BLaER1 (cell line): ENCODE measurements at regions not wholly inside any gene's neighbourhood (a gene's known extent, or its start where the extent isn't known, plus 50 kb on each side); places are given as distances from the start of the nearest gene placed in this dataset.

Experiments
- H3K27ac ChIP-seq: shearing (Covaris generic); formaldehyde crosslinking; 2 replicates; pipeline ENCODE4 v1.8.1; 2022
- H3K27me3 ChIP-seq: shearing (Covaris generic); formaldehyde crosslinking; 2 replicates; pipeline ENCODE4 v1.8.1; 2022
- H3K36me3 ChIP-seq: shearing (Covaris generic); formaldehyde crosslinking; 2 replicates; pipeline ENCODE4 v1.8.1; 2022
- H3K4me1 ChIP-seq: shearing (Covaris generic); formaldehyde crosslinking; 2 replicates; pipeline ENCODE4 v1.8.1; 2022
- H3K4me2 ChIP-seq: shearing (Covaris generic); formaldehyde crosslinking; 2 replicates; pipeline ENCODE4 v1.8.1; 2022
- H3K4me3 ChIP-seq: shearing (Covaris generic); formaldehyde crosslinking; 2 replicates; pipeline ENCODE4 v1.8.1; 2022
- H3K9ac ChIP-seq: shearing (Covaris generic); formaldehyde crosslinking; 2 replicates; pipeline ENCODE4 v1.8.1; 2022
- H3K9me3 ChIP-seq: shearing (Covaris generic); formaldehyde crosslinking; 2 replicates; pipeline ENCODE4 v1.8.1; 2022
- H4K20me1 ChIP-seq: shearing (Covaris generic); formaldehyde crosslinking; 2 replicates; pipeline ENCODE4 v1.8.1; 2022
- Cebpa-rat ChIP-seq: shearing (Covaris generic); IDR thresholded peaks from 2 replicates; pipeline ENCODE4 v1.8.1; 2022

DNA sequence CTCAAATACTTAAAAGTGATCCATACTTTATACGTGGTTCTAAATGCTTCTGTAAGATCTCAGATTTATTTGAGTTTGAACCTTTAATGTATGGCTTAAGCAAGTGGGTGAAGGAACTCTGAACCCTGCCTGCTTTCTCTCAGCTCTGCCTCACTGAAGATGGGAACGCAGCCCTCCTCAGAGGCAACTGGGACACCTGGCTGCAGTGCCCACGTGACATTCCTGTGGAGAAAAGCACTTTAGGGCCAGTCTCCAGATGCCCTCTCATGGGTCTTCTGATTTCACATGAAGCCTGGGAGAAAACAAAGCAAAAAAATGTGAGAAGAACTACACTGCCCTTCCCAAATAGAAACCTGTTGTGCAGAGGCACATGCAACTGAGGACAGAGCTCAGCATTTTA is 242.6 kb upstream of the ANKRD30A start:
- Histone ChIP-seq H3K27ac (no peak overlapping the region), H4K20me1 (no peaks in the 10 kb centered on the region), H3K27me3 (no peaks in the 10 kb centered on the region), H3K4me1 (peaks cover 5% of the 10 kb centered on the region; the same call in 1 of the 2 replicates), H3K9me3 (no peaks in the 10 kb centered on the region), H3K4me3 (no peak overlapping the region), H3K9ac (no peak overlapping the region), H3K4me2 (no peak overlapping the region), H3K36me3 (no peaks in the 10 kb centered on the region)
- TF ChIP-seq Cebpa-rat, result no peak

DNA sequence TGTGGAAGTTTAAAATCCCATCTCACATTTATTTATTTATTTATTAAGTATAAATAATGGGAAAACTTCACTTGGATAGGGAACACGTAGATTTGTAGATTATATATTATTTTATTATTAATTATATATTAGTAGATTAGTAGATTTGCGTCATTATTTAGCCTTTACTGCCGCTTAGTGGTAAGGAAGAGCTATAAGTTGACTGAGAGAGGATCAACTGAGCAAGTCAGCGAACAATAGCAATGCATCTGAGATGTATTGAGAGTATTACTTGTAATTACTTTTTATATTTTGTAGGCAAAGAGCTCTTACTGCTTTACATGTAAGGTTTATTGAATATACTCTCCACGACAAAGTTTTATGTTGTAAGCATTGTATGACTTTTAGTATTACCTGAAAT is 244.5 kb upstream of the ANKRD30A start:
- no peaks in the 10 kb centered on the region for H3K27me3 ChIP-seq
- no peaks in the 10 kb centered on the region for H3K36me3 ChIP-seq
- H3K4me1 ChIP-seq, result peaks cover 4% of the 10 kb centered on the region; the same call in 1 of the 2 replicates
- H3K9me3 ChIP-seq, result no peaks in the 10 kb centered on the region
- H3K4me3 ChIP-seq, result no peak overlapping the region
- H3K4me2 ChIP-seq, result no peak overlapping the region
- H3K27ac ChIP-seq, result no peak overlapping the region
- no peak for TF ChIP-seq Cebpa-rat
- H4K20me1 ChIP-seq, result no peaks in the 10 kb centered on the region
- H3K9ac ChIP-seq, result no peak overlapping the region

DNA sequence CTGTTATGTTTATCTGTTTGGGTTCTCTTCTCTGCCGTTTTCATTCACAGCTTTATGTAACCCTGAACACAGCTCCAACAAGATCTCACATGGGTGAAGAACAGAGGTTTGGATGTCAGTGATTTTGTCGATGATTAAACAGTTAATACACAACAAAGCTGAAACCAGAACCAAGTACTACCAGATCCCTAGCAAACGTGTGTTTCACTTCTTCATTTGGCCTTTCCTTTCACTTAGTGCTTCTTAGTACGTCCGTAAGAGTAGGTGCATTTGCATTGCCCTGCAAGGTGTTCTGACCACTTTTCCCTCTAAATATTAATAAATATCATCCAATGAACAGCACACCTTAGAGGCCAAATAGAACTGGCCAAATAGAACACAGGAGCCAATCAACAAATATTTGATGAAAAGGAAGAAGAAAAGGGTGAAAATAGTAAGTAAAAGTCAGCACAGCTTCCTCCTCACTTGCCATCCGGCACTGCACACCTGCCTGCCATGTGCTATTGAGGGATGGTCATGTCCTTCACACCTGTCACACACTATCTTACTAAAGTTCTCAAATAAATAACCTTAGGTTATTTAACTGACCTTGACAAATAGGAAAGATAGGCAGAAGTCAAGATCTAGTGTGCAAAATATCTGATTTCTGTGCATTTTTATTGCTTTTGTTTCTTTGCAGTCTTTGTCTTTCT is 252.6 kb upstream of the ANKRD30A start:
- TF ChIP-seq Cebpa-rat, result no peak
- Histone ChIP-seq H3K4me1 (no peaks in the 10 kb centered on the region), H3K4me3 (no peak overlapping the region), H3K36me3 (no peaks in the 10 kb centered on the region), H3K27me3 (no peaks in the 10 kb centered on the region), H3K4me2 (no peak overlapping the region), H3K9ac (no peak overlapping the region), H3K9me3 (no peaks in the 10 kb centered on the region), H4K20me1 (no peaks in the 10 kb centered on the region), H3K27ac (no peak overlapping the region)

DNA sequence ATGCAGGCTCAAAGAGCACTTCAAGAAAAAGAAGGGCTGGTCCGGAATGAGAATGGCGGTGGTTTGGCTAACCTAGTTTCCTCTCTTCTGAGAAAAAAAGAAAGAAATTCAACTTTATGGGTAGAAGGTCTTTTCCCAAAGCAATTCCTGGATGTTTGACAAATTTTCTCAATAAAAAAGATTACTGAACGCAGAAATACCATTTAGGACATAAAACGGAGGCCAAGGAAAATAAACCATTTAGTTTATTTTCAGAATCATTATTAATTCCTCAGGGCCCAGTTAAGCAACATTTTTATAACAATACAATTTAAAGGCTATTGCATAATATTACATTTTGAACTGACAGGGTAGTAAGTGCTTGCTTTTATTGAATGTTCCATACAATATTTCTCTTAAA is 284.6 kb upstream of the ANKRD30A start:
- no peaks in the 10 kb centered on the region for H3K9me3 ChIP-seq

DNA sequence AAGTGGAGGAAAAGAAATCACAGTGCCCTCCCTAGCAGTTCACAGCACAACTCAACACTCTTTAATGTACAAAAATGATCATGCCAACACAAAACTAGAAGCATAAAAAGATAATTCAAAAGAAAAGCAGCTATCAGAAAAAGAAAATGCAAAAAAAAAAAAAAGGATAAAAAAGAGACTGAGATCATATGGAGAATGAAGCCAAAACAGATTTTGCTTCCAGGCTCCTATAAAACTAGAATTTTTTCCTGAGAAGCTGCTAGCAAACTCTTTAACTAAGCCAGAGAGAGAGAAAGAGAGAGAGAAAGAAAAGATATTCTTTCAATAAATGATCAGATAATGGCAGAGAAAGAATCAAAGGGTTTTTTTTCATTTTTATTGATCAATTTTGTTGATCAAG is 288.0 kb upstream of the ANKRD30A start:
- Histone ChIP-seq H3K4me2 (no peak overlapping the region), H3K36me3 (no peaks in the 10 kb centered on the region), H3K27me3 (no peaks in the 10 kb centered on the region), H3K4me1 (no peaks in the 10 kb centered on the region), H3K4me3 (no peak overlapping the region), H3K9ac (no peak overlapping the region), H3K9me3 (no peaks in the 10 kb centered on the region), H3K27ac (no peak overlapping the region), H4K20me1 (no peaks in the 10 kb centered on the region)
- no peak for TF ChIP-seq Cebpa-rat

More for the DNA sequence above, 284.6 kb upstream of the ANKRD30A start:
- H3K4me1 ChIP-seq, result no peaks in the 10 kb centered on the region
- H3K9ac ChIP-seq, result no peak overlapping the region
- no peak overlapping the region for H3K27ac ChIP-seq
- TF ChIP-seq Cebpa-rat, result no peak
- no peaks in the 10 kb centered on the region for H3K36me3 ChIP-seq
- no peaks in the 10 kb centered on the region for H4K20me1 ChIP-seq
- H3K4me3 ChIP-seq, result no peak overlapping the region
- no peaks in the 10 kb centered on the region for H3K27me3 ChIP-seq
- H3K4me2 ChIP-seq, result no peak overlapping the region

DNA sequence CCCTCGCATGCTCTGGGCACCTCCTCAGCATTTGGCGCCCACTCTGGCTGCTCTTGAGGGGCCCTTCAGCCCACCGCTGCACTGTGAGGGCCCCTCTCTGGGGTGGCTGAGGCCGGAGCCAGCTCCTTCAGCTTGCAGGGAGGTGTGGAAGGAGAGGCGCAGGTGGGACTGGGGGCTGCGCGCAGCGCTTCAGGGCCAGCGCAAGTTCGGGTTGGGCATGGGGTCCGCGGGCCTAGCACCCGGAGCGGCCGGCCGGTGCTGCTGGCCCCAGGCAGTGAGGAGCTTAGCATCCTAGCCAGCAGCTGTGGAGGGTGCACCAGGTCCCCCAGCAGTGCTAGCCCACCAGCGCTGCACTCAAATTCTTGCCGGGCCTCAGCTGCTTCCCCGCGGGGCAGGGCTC is 305.6 kb upstream of the ANKRD30A start:
- Histone ChIP-seq H3K27ac (no peak overlapping the region), H3K36me3 (no peaks in the 10 kb centered on the region), H3K27me3 (no peaks in the 10 kb centered on the region), H3K9me3 (peaks cover 13% of the 10 kb centered on the region), H3K4me3 (no peak overlapping the region), H3K9ac (no peak overlapping the region), H3K4me2 (no peak overlapping the region), H3K4me1 (no peaks in the 10 kb centered on the region), H4K20me1 (no peaks in the 10 kb centered on the region)
- TF ChIP-seq Cebpa-rat, result no peak

DNA sequence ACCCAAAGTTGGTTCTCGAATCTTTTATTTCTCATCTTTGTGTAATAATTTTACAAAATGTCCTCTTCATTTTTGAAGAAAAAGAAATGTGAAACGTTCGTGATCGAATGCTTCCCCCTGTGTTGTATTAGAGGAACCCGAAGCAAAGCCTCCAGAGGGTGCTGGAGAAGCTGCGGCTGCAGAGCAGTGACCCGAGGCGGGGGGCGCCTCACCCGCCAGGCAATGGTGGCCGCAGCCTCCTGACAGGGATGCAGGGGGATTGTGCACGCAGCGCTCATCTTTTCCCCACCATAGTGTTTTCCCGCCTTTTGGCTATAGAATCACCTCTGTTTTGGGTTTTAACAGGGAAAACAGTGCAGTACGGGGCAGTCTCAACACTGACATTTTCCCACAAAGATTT is 307.5 kb upstream of the ANKRD30A start:
- H3K27me3 ChIP-seq, result no peaks in the 10 kb centered on the region
- H3K36me3 ChIP-seq, result no peaks in the 10 kb centered on the region
- H3K4me1 ChIP-seq, result no peaks in the 10 kb centered on the region
- no peak overlapping the region for H3K4me3 ChIP-seq
- H3K4me2 ChIP-seq, result no peak overlapping the region
- H3K27ac ChIP-seq, result no peak overlapping the region
- H3K9me3 ChIP-seq, result peaks cover 13% of the 10 kb centered on the region
- H3K9ac ChIP-seq, result no peak overlapping the region
- no peak for TF ChIP-seq Cebpa-rat
- no peaks in the 10 kb centered on the region for H4K20me1 ChIP-seq

DNA sequence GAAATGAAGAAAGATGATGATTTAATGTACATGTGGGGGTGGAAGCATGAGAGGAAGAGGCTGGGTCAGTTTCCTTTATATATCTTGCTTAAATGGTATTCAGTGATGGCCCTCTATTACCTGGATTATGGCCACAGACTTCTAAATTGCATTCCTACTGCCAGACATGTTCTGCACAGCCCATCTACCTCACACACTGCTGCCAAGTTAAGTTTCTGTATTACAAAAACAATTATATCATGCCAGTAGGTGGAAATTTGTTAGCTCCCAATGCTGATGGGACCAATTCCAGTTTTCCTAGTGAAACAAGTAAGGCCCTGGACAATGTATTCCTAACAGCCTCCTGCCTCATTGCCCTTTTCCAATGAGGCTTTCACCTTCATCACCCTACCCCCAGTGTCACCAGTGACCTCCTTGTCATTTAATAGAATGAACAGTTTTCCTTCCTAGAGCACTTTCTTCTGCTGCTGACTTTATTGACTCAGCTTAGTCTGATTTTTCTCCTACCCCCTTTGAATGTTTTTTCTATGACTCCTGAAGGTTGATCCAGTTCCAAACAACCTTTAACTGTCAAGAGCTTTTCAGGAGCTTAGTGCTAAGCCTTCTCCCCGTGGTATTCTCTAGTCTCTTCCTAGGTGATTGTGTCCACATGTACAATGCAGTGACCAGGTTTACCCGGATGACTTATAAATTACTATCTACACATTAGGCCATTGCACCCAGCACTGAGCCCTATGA is 316.6 kb upstream of the ANKRD30A start:
- Histone ChIP-seq H3K4me3 (no peak overlapping the region), H3K9ac (no peak overlapping the region), H3K4me2 (no peak overlapping the region), H3K36me3 (no peaks in the 10 kb centered on the region), H3K4me1 (no peaks in the 10 kb centered on the region), H4K20me1 (no peaks in the 10 kb centered on the region), H3K27me3 (no peaks in the 10 kb centered on the region), H3K9me3 (no peaks in the 10 kb centered on the region), H3K27ac (no peak overlapping the region)
- no peak for TF ChIP-seq Cebpa-rat

DNA sequence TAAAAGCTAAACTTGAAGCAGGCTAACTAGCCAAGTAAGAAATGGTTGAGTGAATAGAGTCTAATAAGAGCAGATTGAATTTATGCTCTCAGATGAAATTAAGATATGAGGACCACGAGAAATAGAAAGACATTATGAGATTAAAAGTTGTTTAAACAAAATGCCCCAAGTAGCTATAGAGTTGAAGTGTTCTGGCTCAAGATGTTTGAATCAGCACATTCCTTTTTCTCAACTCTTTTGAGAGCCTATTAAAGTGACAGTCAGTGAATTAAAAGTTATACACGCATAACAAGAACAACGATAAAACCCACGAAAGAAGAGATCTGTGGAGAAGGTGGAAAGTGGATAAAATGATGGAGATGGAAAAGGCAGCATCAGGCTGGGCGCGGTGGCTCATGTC is 322.2 kb upstream of the ANKRD30A start:
- no peaks in the 10 kb centered on the region for H4K20me1 ChIP-seq
- no peak overlapping the region for H3K4me3 ChIP-seq
- TF ChIP-seq Cebpa-rat, result no peak
- H3K27me3 ChIP-seq, result no peaks in the 10 kb centered on the region
- H3K4me2 ChIP-seq, result no peak overlapping the region
- H3K4me1 ChIP-seq, result no peaks in the 10 kb centered on the region
- no peaks in the 10 kb centered on the region for H3K9me3 ChIP-seq
- H3K36me3 ChIP-seq, result no peaks in the 10 kb centered on the region
- no peak overlapping the region for H3K27ac ChIP-seq
- H3K9ac ChIP-seq, result no peak overlapping the region

DNA sequence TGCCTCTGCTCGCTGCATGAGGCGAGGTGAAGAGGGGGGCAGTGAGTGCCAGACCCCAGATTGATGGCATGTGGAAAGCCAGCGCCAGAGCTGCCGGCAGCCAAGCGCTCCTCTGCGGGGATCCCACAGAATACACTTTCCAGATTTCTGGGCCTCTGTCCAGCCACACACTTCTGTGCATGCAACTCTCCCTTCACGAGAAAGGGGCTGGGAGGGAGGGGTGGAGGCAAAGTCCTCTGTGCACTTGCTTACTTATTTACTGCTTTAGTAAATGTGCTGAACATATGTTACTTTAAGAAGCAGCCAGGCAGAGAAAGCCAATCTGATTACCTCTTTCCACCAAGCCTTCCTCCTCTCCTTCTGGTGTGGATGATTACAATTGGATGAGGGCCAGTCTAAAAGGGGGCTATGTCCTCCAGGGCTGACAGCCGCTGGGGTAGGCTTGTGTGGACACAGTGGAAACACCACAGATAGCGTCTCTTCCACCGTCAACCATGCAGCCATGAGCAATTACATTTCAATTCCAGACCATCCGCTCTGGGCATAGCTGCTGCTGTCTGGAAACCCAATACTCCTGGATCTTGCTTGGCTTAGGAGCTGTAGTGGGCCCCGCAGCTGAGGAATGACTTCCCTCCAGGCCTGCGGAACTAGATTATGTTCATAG is 322.8 kb upstream of the ANKRD30A start:
- H3K9me3 ChIP-seq, result no peaks in the 10 kb centered on the region
- no peak overlapping the region for H3K9ac ChIP-seq
- H3K4me3 ChIP-seq, result no peak overlapping the region
- H3K4me1 ChIP-seq, result no peaks in the 10 kb centered on the region
- H3K27me3 ChIP-seq, result no peaks in the 10 kb centered on the region
- H3K27ac ChIP-seq, result no peak overlapping the region
- H3K36me3 ChIP-seq, result no peaks in the 10 kb centered on the region
- no peak for TF ChIP-seq Cebpa-rat
- no peaks in the 10 kb centered on the region for H4K20me1 ChIP-seq
- no peak overlapping the region for H3K4me2 ChIP-seq
